DOHH2 (cell line): ENCODE measurements at regions not wholly inside any gene's neighbourhood (a gene's known extent, or its start where the extent isn't known, plus 50 kb on each side); places are given as distances from the start of the nearest gene placed in this dataset.

ENCODE experiments used
- H3F3A ChIP-seq: fragments of 200-600 bp; sonication (generic), shearing (Covaris generic); 2 replicates; pipeline ENCODE4 v1.6.0; 2016; ENCODE audit warnings: antibody characterized with exemption, mild to moderate bottlenecking; ENCODE audit not compliant: control insufficient read depth, insufficient read depth
- H3K27ac ChIP-seq: fragments of 200-600 bp; sonication (generic); 2 replicates; pipeline ENCODE4 v1.5.1; 2014; ENCODE audit warnings: low read depth, mild to moderate bottlenecking, low read length, moderate library complexity
- H3K27me3 ChIP-seq: fragments of 200-600 bp; sonication (generic); 2 replicates; pipeline ENCODE4 v1.6.1; 2014; ENCODE audit warnings: mild to moderate bottlenecking, low read length, mixed read lengths; ENCODE audit not compliant: control insufficient read depth
- H3K36me3 ChIP-seq: fragments of 200-600 bp; sonication (generic); 2 replicates; pipeline ENCODE4 v1.6.1; 2014; ENCODE audit warnings: mild to moderate bottlenecking, low read length, moderate library complexity, mixed read lengths; ENCODE audit not compliant: control insufficient read depth
- H3K4me1 ChIP-seq: fragments of 200-600 bp; sonication (generic); 2 replicates; pipeline ENCODE4 v1.6.1; 2014; ENCODE audit warnings: mild to moderate bottlenecking, low read length, mixed read lengths; ENCODE audit not compliant: control insufficient read depth
- H3K4me2 ChIP-seq: fragments of 200-600 bp; sonication (generic); 2 replicates; pipeline ENCODE4 v1.6.0; 2014; ENCODE audit warnings: mild to moderate bottlenecking, low read length, moderate library complexity
- H3K4me3 ChIP-seq: fragments of 200-600 bp; sonication (generic); 2 replicates; pipeline ENCODE4 v1.5.1; 2014; ENCODE audit warnings: mild to moderate bottlenecking, low read length, mixed read lengths
- H3K79me2 ChIP-seq: fragments of 200-600 bp; sonication (generic); 2 replicates; pipeline ENCODE4 v1.6.1; 2014; ENCODE audit warnings: mild to moderate bottlenecking, low read length, mixed read lengths; ENCODE audit not compliant: control insufficient read depth
- H3K9me2 ChIP-seq: fragments of 200-600 bp; sonication (generic); replicated peaks from 2 replicates; pipeline ENCODE4 v1.6.1; 2014; ENCODE audit warnings: mild to moderate bottlenecking, low read length, mixed read lengths; ENCODE audit not compliant: control insufficient read depth
- H3K9me3 ChIP-seq: fragments of 200-600 bp; sonication (generic); 2 replicates; pipeline ENCODE4 v1.6.1; 2014; ENCODE audit warnings: antibody characterized with exemption, low read length, mixed read lengths; ENCODE audit not compliant: control insufficient read depth, insufficient read depth
- H4K20me1 ChIP-seq: fragments of 200-600 bp; sonication (generic); 2 replicates; pipeline ENCODE4 v1.6.0; 2014; ENCODE audit warnings: low read depth, mild to moderate bottlenecking, antibody characterized with exemption, low read length, moderate library complexity; ENCODE audit not compliant: control insufficient read depth, insufficient read depth
- CTCF ChIP-seq: fragments of 200-600 bp; sonication (generic); IDR thresholded peaks from one replicate; pipeline ENCODE4 v1.5.1; 2014; ENCODE audit warnings: antibody characterized with exemption, mild to moderate bottlenecking, low read depth, low read length; ENCODE audit not compliant: poor library complexity, severe bottlenecking
- EZH2phosphoT487 ChIP-seq: fragments of 200-600 bp; sonication (generic); IDR thresholded peaks from 2 replicates; pipeline ENCODE4 v1.6.1; 2017; ENCODE audit warnings: borderline replicate concordance, mild to moderate bottlenecking, antibody characterized with exemption, low read length, moderate library complexity, mixed read lengths

GRCh38 chr4:38268837-38269236 lies 308.6 kb downstream of the PTTG2 start:
- Histone ChIP-seq H3K27me3 (peaks cover 11% of the 10 kb centered on the region; the same call in 1 of the 2 replicates), H4K20me1 (no peaks in the 10 kb centered on the region), H3K4me3 (no peak overlapping the region), H3K4me1 (no peaks in the 10 kb centered on the region), H3F3A (no peaks in the 10 kb centered on the region), H3K79me2 (no peaks in the 10 kb centered on the region), H3K9me3 (no peaks in the 10 kb centered on the region), H3K36me3 (no peaks in the 10 kb centered on the region), H3K4me2 (no peak overlapping the region), H3K27ac (no peak overlapping the region), H3K9me2 (no peaks in the 10 kb centered on the region)
- TF ChIP-seq EZH2phosphoT487 (no peak), CTCF (no peak)

GRCh38 chr4:38273407-38273806 lies 313.2 kb downstream of the PTTG2 start:
- Histone ChIP-seq H3K9me2 (no peaks in the 10 kb centered on the region), H3K4me2 (no peak overlapping the region)

GRCh38 chr4:38275331-38276100 lies 315.3 kb downstream of the PTTG2 start:
- H3K36me3 ChIP-seq, result no peaks in the 10 kb centered on the region
- H3F3A ChIP-seq, result no peaks in the 10 kb centered on the region
- no peak overlapping the region for H3K4me2 ChIP-seq
- no peaks in the 10 kb centered on the region for H3K9me3 ChIP-seq
- no peaks in the 10 kb centered on the region for H3K27me3 ChIP-seq
- no peak overlapping the region for H3K4me3 ChIP-seq
- H4K20me1 ChIP-seq, result no peaks in the 10 kb centered on the region
- TF ChIP-seq CTCF, result no peak
- TF ChIP-seq EZH2phosphoT487, result no peak
- no peak overlapping the region for H3K27ac ChIP-seq
- no peaks in the 10 kb centered on the region for H3K9me2 ChIP-seq
- H3K4me1 ChIP-seq, result no peaks in the 10 kb centered on the region
- no peaks in the 10 kb centered on the region for H3K79me2 ChIP-seq

More at GRCh38 chr4:38273407-38273806, 313.2 kb downstream of the PTTG2 start:
- H3K4me3 ChIP-seq, result no peak overlapping the region
- H3K4me1 ChIP-seq, result no peaks in the 10 kb centered on the region
- TF ChIP-seq EZH2phosphoT487 (no peak), CTCF (no peak)
- H3K36me3 ChIP-seq, result no peaks in the 10 kb centered on the region
- H3K9me3 ChIP-seq, result no peaks in the 10 kb centered on the region
- H3F3A ChIP-seq, result no peaks in the 10 kb centered on the region
- no peaks in the 10 kb centered on the region for H3K79me2 ChIP-seq
- H4K20me1 ChIP-seq, result no peaks in the 10 kb centered on the region
- H3K27ac ChIP-seq, result no peak overlapping the region
- peaks cover 2% of the 10 kb centered on the region; the same call in 1 of the 2 replicates for H3K27me3 ChIP-seq
